IMR-90 (cell line): ENCODE measurements at regions not wholly inside any gene's neighbourhood (a gene's known extent, or its start where the extent isn't known, plus 50 kb on each side); places are given as distances from the start of the nearest gene placed in this dataset.

ENCODE experiments used
- ATAC-seq: fragments of 200-7000 bp; cut with Tn5 transposase; 2 replicates; pipeline ENCODE4 v1.9.1; 2020; ENCODE audit warnings: low read depth, mild to moderate bottlenecking, moderate library complexity
- BruUV-seq: library from RNA; stranded (reverse); fragments of 400-500 nt; replicated peaks from 2 replicates; lab custom pipeline; 2021; lab: Mats Ljungman, UMichigan
- CTCF ChIA-PET: fragments of 300-600 bp; formaldehyde crosslinking; extraction: SDS; loops from one replicate; lab custom pipeline; 2021; ENCODE audit warnings: antibody characterized with exemption; lab: Yijun Ruan, JAX
- POLR2A ChIA-PET: fragments of 300-600 bp; sonication (Branson Sonifier 250); formaldehyde crosslinking; loops from one replicate; lab custom pipeline; 2022; ENCODE audit warnings: antibody characterized with exemption; ENCODE audit not compliant: unreplicated experiment; lab: Charles Lee
- DNase-seq: peaks from one replicate; pipeline ENCODE4 v3.0.0; 2013
- H2AFZ ChIP-seq: replicated peaks from 2 replicates; pipeline ENCODE3; 2013; ENCODE audit warnings: low read length, mild to moderate bottlenecking; ENCODE audit not compliant: poor library complexity
- H2AK5ac ChIP-seq: 2 replicates; pipeline ENCODE4 v1.6.1; 2013; ENCODE audit warnings: low read depth, low read length, inconsistent platforms
- H2AK9ac ChIP-seq: replicated peaks from 2 replicates; pipeline ENCODE3; 2013; ENCODE audit warnings: mild to moderate bottlenecking, low read depth, low read length, moderate library complexity; ENCODE audit not compliant: poor library complexity
- H2BK120ac ChIP-seq: 2 replicates; pipeline ENCODE4 v1.6.1; 2013; ENCODE audit warnings: low read depth, low read length, inconsistent platforms
- H2BK15ac ChIP-seq: 3 replicates; pipeline ENCODE4 v1.6.1; 2013; ENCODE audit warnings: low read depth, low read length, inconsistent platforms
- H2BK20ac ChIP-seq: 2 replicates; pipeline ENCODE4 v1.6.1; 2013; ENCODE audit warnings: low read depth, mild to moderate bottlenecking, inconsistent platforms, low read length, moderate library complexity
- H2BK5ac ChIP-seq: 2 replicates; pipeline ENCODE4 v1.6.1; 2013; ENCODE audit warnings: mild to moderate bottlenecking, low read depth, low read length, inconsistent platforms; ENCODE audit not compliant: poor library complexity, severe bottlenecking
- H3K14ac ChIP-seq: replicated peaks from 2 replicates; pipeline ENCODE4 v1.6.1; 2013; ENCODE audit warnings: low read depth, low read length, inconsistent platforms
- H3K18ac ChIP-seq: 2 replicates; pipeline ENCODE4 v1.6.1; 2013; ENCODE audit warnings: low read depth, low read length, control low read depth
- H3K23ac ChIP-seq: 2 replicates; pipeline ENCODE4 v1.6.1; 2013; ENCODE audit warnings: low read depth, low read length, inconsistent platforms
- H3K27ac ChIP-seq: 2 replicates; pipeline ENCODE4 v1.5.1; 2013; ENCODE audit warnings: mild to moderate bottlenecking, control low read depth, low read length; ENCODE audit not compliant: insufficient read depth
- H3K27me3 ChIP-seq: 2 replicates; pipeline ENCODE4 v1.6.1; 2013; ENCODE audit warnings: low read length; ENCODE audit not compliant: control insufficient read depth, insufficient read depth
- H3K36me3 ChIP-seq: 2 replicates; pipeline ENCODE4 v1.6.1; 2013; ENCODE audit warnings: low read length, mixed read lengths; ENCODE audit not compliant: control insufficient read depth, insufficient read depth
- H3K4ac ChIP-seq: 2 replicates; pipeline ENCODE4 v1.6.1; 2013; ENCODE audit warnings: low read depth, low read length, inconsistent platforms
- H3K4me1 ChIP-seq: 2 replicates; pipeline ENCODE4 v1.6.1; 2013; ENCODE audit warnings: low read length, mixed read lengths; ENCODE audit not compliant: control insufficient read depth, insufficient read depth
- H3K4me2 ChIP-seq: 2 replicates; pipeline ENCODE4 v1.6.1; 2013; ENCODE audit warnings: low read depth, mild to moderate bottlenecking, control low read depth, low read length, moderate library complexity
- H3K4me3 ChIP-seq: 2 replicates; pipeline ENCODE4 v1.5.1; 2013; ENCODE audit warnings: low read depth, mild to moderate bottlenecking, control low read depth, low read length, moderate library complexity; ENCODE audit not compliant: insufficient read depth
- H3K56ac ChIP-seq: 2 replicates; pipeline ENCODE4 v1.6.1; 2013; ENCODE audit warnings: low read length, inconsistent platforms; ENCODE audit not compliant: insufficient read depth; ENCODE audit errors: extremely low read depth
- H3K79me1 ChIP-seq, 2 experiments: 2 replicates each; pipeline ENCODE4 v1.6.1; 2013; ENCODE audit warnings: low read length in 2 of 2, inconsistent platforms in 1 of 2, low read depth in 1 of 2
- H3K9ac ChIP-seq: 2 replicates; pipeline ENCODE4 v1.6.1; 2013; ENCODE audit warnings: low read depth, low read length, control low read depth
- H3K9me1 ChIP-seq: 2 replicates; pipeline ENCODE4 v1.6.1; 2013; ENCODE audit warnings: low read length, inconsistent platforms; ENCODE audit not compliant: insufficient read depth
- H3K9me3 ChIP-seq: 2 replicates; pipeline ENCODE4 v1.6.1; 2013; ENCODE audit warnings: low read length; ENCODE audit not compliant: control insufficient read depth, insufficient read depth
- H4K20me1 ChIP-seq: 2 replicates; pipeline ENCODE4 v1.6.1; 2013; ENCODE audit warnings: low read length, inconsistent platforms; ENCODE audit not compliant: insufficient read depth
- H4K5ac ChIP-seq: 2 replicates; pipeline ENCODE4 v1.6.1; 2013; ENCODE audit warnings: mild to moderate bottlenecking, low read depth, low read length, control low read depth
- H4K8ac ChIP-seq, 2 experiments: 2 replicates each; pipeline ENCODE4 v1.6.1; 2013; ENCODE audit warnings: low read depth in 2 of 2, low read length in 2 of 2, control low read depth in 1 of 2, inconsistent platforms in 1 of 2
- H4K91ac ChIP-seq: 2 replicates; pipeline ENCODE4 v1.6.1; 2013; ENCODE audit warnings: low read depth, low read length, inconsistent platforms; ENCODE audit not compliant: insufficient read depth
- BHLHE40 ChIP-seq: fragments of 150-350 bp; IDR thresholded peaks from 2 replicates; pipeline ENCODE4 v1.6.1; 2016; ENCODE audit warnings: mild to moderate bottlenecking, low read depth, low read length
- CEBPB ChIP-seq: IDR thresholded peaks from 2 replicates; pipeline ENCODE4 v1.6.1; 2012; ENCODE audit warnings: low read depth, low read length, improper control_type of control experiment
- FOS ChIP-seq: fragments of 150-350 bp; IDR thresholded peaks from 2 replicates; pipeline ENCODE4 v1.6.1; 2016; ENCODE audit warnings: low read depth, low read length
- MAZ ChIP-seq: IDR thresholded peaks from 2 replicates; pipeline ENCODE4 v1.6.1; 2012; ENCODE audit warnings: low read depth, mild to moderate bottlenecking, low read length, improper control_type of control experiment, moderate library complexity, borderline replicate concordance
- NFE2L2 ChIP-seq: fragments of 150-350 bp; IDR thresholded peaks from 2 replicates; pipeline ENCODE4 v1.6.1; 2016; ENCODE audit warnings: low read depth, mild to moderate bottlenecking, low read length
- WGBS, 2 experiments: methylation state at CpG; one replicate each; pipeline versions ENCODE4 v1.1.5 to v1.1.7; 2013; ENCODE audit warnings: missing lambda C conversion rate in 2 of 2; ENCODE audit not compliant: insufficient read length in 1 of 2; ENCODE audit errors: extremely low coverage in 2 of 2; 5-methylcytosine and 5-hydroxymethylcytosine counted together
- dilution Hi-C: fragments of 300-500 bp; cut with HindIII; formaldehyde crosslinking; loops from one replicate; pipeline ENCODE4 v1.14.3; 2018; ENCODE audit warnings: low sequenced_read_pairs; ENCODE audit not compliant: unreplicated experiment
- in situ Hi-C: fragments of 300-500 bp; cut with MboI; formaldehyde crosslinking; loops from 3 replicates; pipeline ENCODE4 v1.14.3; 2019; ENCODE audit warnings: low sequenced_read_pairs, inconsistent platforms, mixed read lengths
- intact Hi-C: fragments of 100-400 bp; cut with micrococcal nuclease; formaldehyde crosslinking; loops from 2 replicates; pipeline ENCODE4 v1.10.0; 2022

GRCh38 chr6:215335-216034, 76.8 kb upstream of the DUSP22 start:
- Histone ChIP-seq H4K8ac (no peak overlapping the region), H4K5ac (no peak overlapping the region), H2BK120ac (no peak overlapping the region), H3K79me1 (no peaks in the 10 kb centered on the region), H3K4me1 (no peaks in the 10 kb centered on the region; the same call in 1 of the 2 replicates), H3K56ac (no peak overlapping the region), H2AK9ac (no peak overlapping the region), H2BK5ac (no peak overlapping the region), H2BK15ac (no peak overlapping the region), H2AFZ (peak overlapping the region; percentile 26), H3K27ac (no peak overlapping the region), H3K27me3 (peaks cover 16% of the 10 kb centered on the region; the same call in 1 of the 2 replicates), H3K14ac (no peak overlapping the region), H2BK20ac (no peak overlapping the region), H4K91ac (no peak overlapping the region), H3K9me3 (peaks cover 2% of the 10 kb centered on the region; the same call in 1 of the 2 replicates), H2AK5ac (no peak overlapping the region), H3K4me2 (no peak overlapping the region), H3K4ac (no peak overlapping the region), H3K4me3 (no peak overlapping the region), H3K18ac (no peak overlapping the region), H3K9ac (no peak overlapping the region), H3K9me1 (no peaks in the 10 kb centered on the region), H3K36me3 (no peaks in the 10 kb centered on the region), H4K20me1 (no peaks in the 10 kb centered on the region), H3K23ac (no peak overlapping the region)
- POLR2A ChIA-PET, result no interaction called here
- intact Hi-C loops, result no loop called here
- ATAC-seq (no peak), DNase-seq (peak; percentile 39)
- CTCF ChIA-PET, result no interaction called here
- no CpG with 5 or more reads among the region's 11 CpGs for WGBS, 2 experiments
- dilution Hi-C loops, result no loop called here
- in situ Hi-C loops, result no loop called here
- BruUV-seq, result no TSS peak
- TF ChIP-seq MAZ, result no peak
- TF ChIP-seq FOS, result no peak
- TF ChIP-seq NFE2L2, result no peak
- no peak for TF ChIP-seq BHLHE40
- 0 out of 2 replicates have a peak, but pooled peaks have one; percentile 17 for TF ChIP-seq CEBPB
